H1 (cell line): ENCODE measurements at regions not wholly inside any gene's neighbourhood (a gene's known extent, or its start where the extent isn't known, plus 50 kb on each side); places are given as distances from the start of the nearest gene placed in this dataset.

Experiments
- BACH1 ChIP-seq: IDR thresholded peaks from 2 replicates; pipeline ENCODE4 v1.6.1; 2012; ENCODE audit warnings: low read length, improper control_type of control experiment
- CREB1 ChIP-seq: IDR thresholded peaks from 2 replicates; pipeline ENCODE4 v1.6.1; 2012; ENCODE audit warnings: inconsistent platforms
- CTCF ChIP-seq, 3 experiments: IDR thresholded peaks; 1 replicate in 2 of 3; 2 replicates in 1 of 3; pipeline versions ENCODE4 v1.5.1 to v1.6.1; 2011; ENCODE audit warnings: low read length in 3 of 3, mild to moderate bottlenecking in 3 of 3, inconsistent platforms in 2 of 3, low read depth in 1 of 3, moderate library complexity in 1 of 3; ENCODE audit not compliant: insufficient read depth in 1 of 3; ENCODE audit errors: control extremely low read depth in 1 of 3
- EP300 ChIP-seq, 2 experiments: IDR thresholded peaks; 1 replicate in 1 of 2; 2 replicates in 1 of 2; pipeline ENCODE4 v1.6.1; 2011 to 2012; ENCODE audit warnings: low read depth in 2 of 2, low read length in 2 of 2, mild to moderate bottlenecking in 2 of 2, borderline replicate concordance in 1 of 2, inconsistent platforms in 1 of 2, moderate library complexity in 1 of 2
- FOSL1 ChIP-seq: IDR thresholded peaks from 2 replicates; pipeline ENCODE4 v1.6.1; 2011; ENCODE audit warnings: mild to moderate bottlenecking, low read depth, low read length, moderate library complexity; ENCODE audit not compliant: insufficient read depth
- JUN ChIP-seq: IDR thresholded peaks from 2 replicates; pipeline ENCODE4 v1.6.1; 2011; ENCODE audit warnings: low read depth, mild to moderate bottlenecking, improper control_type of control experiment, low read length
- KDM4A ChIP-seq: IDR thresholded peaks from one replicate; pipeline ENCODE4 v1.7.1; 2012; ENCODE audit warnings: low read depth, mild to moderate bottlenecking, moderate library complexity, low read length, inconsistent platforms; ENCODE audit not compliant: severe bottlenecking
- MAX ChIP-seq: IDR thresholded peaks from 2 replicates; pipeline ENCODE4 v1.6.1; 2012; ENCODE audit warnings: inconsistent platforms
- PHF8 ChIP-seq: fragments of 200-600 bp; sonication (generic); conservative IDR thresholded peaks from 2 replicates; pipeline ENCODE4 v1.7.1; 2012; ENCODE audit warnings: low read depth, mild to moderate bottlenecking, inconsistent platforms, low read length, moderate library complexity
- RBBP5 ChIP-seq: IDR thresholded peaks from 2 replicates; pipeline ENCODE4 v1.7.1; 2012; ENCODE audit warnings: low read depth, mild to moderate bottlenecking, inconsistent platforms, low read length, moderate library complexity, borderline replicate concordance
- SIN3A ChIP-seq, 2 experiments: IDR thresholded peaks in 1 of 2; conservative IDR thresholded peaks in 1 of 2; 2 replicates each; pipeline ENCODE4 v1.6.1; 2011 to 2012; ENCODE audit warnings: low read length in 2 of 2, improper control_type of control experiment in 1 of 2, low read depth in 1 of 2, mild to moderate bottlenecking in 1 of 2
- SP4 ChIP-seq: IDR thresholded peaks from 2 replicates; pipeline ENCODE4 v1.6.1; 2012; ENCODE audit warnings: low read length, inconsistent platforms
- SRF ChIP-seq: IDR thresholded peaks from 2 replicates; pipeline ENCODE4 v1.6.1; 2011; ENCODE audit warnings: mild to moderate bottlenecking, low read depth, low read length, moderate library complexity
- SUZ12 ChIP-seq: fragments of 200-600 bp; sonication (generic); IDR thresholded peaks from 2 replicates; pipeline ENCODE4 v1.6.1; 2012; ENCODE audit warnings: mild to moderate bottlenecking, inconsistent platforms, low read length, moderate library complexity, mixed read lengths
- TAF1 ChIP-seq: IDR thresholded peaks from 2 replicates; pipeline ENCODE4 v1.6.1; 2011; ENCODE audit warnings: mild to moderate bottlenecking, low read depth, low read length
- TAF7 ChIP-seq: optimal IDR thresholded peaks from 2 replicates; pipeline ENCODE3; 2011; ENCODE audit warnings: low read depth, mild to moderate bottlenecking, inconsistent platforms, low read length, moderate library complexity, borderline replicate concordance
- TBP ChIP-seq: IDR thresholded peaks from 2 replicates; pipeline ENCODE4 v1.6.1; 2011; ENCODE audit warnings: low read depth, low read length, improper control_type of control experiment
- TCF12 ChIP-seq: IDR thresholded peaks from 2 replicates; pipeline ENCODE4 v1.6.1; 2011; ENCODE audit warnings: low read depth, mild to moderate bottlenecking, low read length
- YY1 ChIP-seq: IDR thresholded peaks from 2 replicates; pipeline ENCODE4 v1.6.1; 2011; ENCODE audit warnings: low read depth, mild to moderate bottlenecking, low read length
- ZNF274 ChIP-seq: IDR thresholded peaks from 2 replicates; pipeline ENCODE4 v1.7.0; 2012; ENCODE audit warnings: low read length, borderline replicate concordance; ENCODE audit errors: extremely low read depth

- no peak for TF ChIP-seq FOSL1
- 0 out of 2 replicates have a peak, but pooled peaks have one; percentile 48 for TF ChIP-seq TCF12
- no peak for TF ChIP-seq BACH1
- TF ChIP-seq EP300 (IDR thresholded peaks at IDR 0.05; ENCODE audit: borderline replicate concordance in 1 of 2, low read depth in 2 of 2, low read length in 2 of 2), result peak in 1 of 2 experiments; percentile 65; a peak in 1 of 3 replicates
- TF ChIP-seq RBBP5, result peak; percentile 86
- TF ChIP-seq YY1, result 0 out of 2 replicates have a peak, but pooled peaks have one; percentile 56
- TF ChIP-seq SRF, result peak; percentile 43; the same call in 1 of the 2 replicates
- TF ChIP-seq CREB1, result peak; percentile 28; the same call in 1 of the 2 replicates
- no peak for TF ChIP-seq ZNF274
- TF ChIP-seq MAX, result peak; percentile 57
- no peak for TF ChIP-seq JUN
- TF ChIP-seq SIN3A (conservative IDR thresholded peaks at IDR 0.05 in 1 of 2, IDR thresholded peaks at IDR 0.05 in 1 of 2; ENCODE audit: low read depth in 1 of 2, low read length in 2 of 2), result peak; percentile 33 to 35; a peak in 1 of 4 replicates
- TF ChIP-seq PHF8, result 0 out of 2 replicates have a peak, but pooled peaks have one; percentile 19
- peak; percentile 26; the same call in 1 of the 2 replicates for TF ChIP-seq TBP
- 0 out of 2 replicates have a peak, but pooled peaks have one; percentile 30 for TF ChIP-seq SUZ12
- TF ChIP-seq CTCF (IDR thresholded peaks at IDR 0.05; ENCODE audit: control extremely low read depth in 1 of 3, insufficient read depth in 1 of 3, low read depth in 1 of 3, low read length in 3 of 3), result peak in 2 of 3 experiments; percentile 80 to 98; a peak in 3 of 4 replicates
- TF ChIP-seq TAF1, result 0 out of 2 replicates have a peak, but pooled peaks have one; percentile 32
- TF ChIP-seq KDM4A, result peak; percentile 93
- 0 out of 2 replicates have a peak, but pooled peaks have one; percentile 39 for TF ChIP-seq SP4
- peak; percentile 47 for TF ChIP-seq TAF7
Measured at GRCh38 chr3:127455541-127456450, 134.7 kb downstream of the TPRA1 start (continued).
